Fibroblast of pulmonary artery (primary cell): ENCODE measurements at regions not wholly inside any gene's neighbourhood (a gene's known extent, or its start where the extent isn't known, plus 50 kb on each side); places are given as distances from the start of the nearest gene placed in this dataset.

ENCODE experiments used
- DNase-seq: peaks from one replicate; pipeline ENCODE4 v3.0.0-alpha.2; 2010; ENCODE audit warnings: low read depth
- H3K4me3 ChIP-seq: replicated peaks from 2 replicates; pipeline ENCODE4 v1.5.1; 2011; ENCODE audit warnings: low read depth, mild to moderate bottlenecking, control low read depth, low read length, moderate library complexity
- TF ChIP-seq, protein P1 (sequence below): IDR thresholded peaks from 2 replicates; pipeline ENCODE4 v1.5.1; 2011; ENCODE audit warnings: mild to moderate bottlenecking, control low read depth, low read length, inconsistent platforms; ENCODE audit errors: missing control alignments

DNA sequence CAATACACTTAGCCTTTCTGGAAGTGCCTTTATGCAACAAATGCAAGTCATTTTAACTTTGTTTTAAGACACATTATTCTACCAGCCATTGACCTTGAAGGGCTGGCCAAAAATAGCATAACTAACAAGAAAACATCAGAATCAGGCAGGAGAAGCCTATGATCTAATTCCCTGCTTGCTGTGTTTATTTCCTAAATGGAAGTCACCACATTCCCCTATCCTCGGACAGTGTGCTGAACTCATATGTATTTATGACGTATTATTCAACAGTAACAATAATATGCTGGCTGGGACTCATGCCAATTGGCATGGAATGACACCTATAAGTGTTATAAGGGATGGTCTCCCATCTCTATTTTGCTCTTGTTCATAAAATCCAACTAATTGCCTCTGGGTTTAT lies 140.7 kb downstream of the MAP3K7 start:
- H3K4me3 ChIP-seq, result no peak overlapping the region
- DNase-seq, result peak; percentile 9
- TF ChIP-seq, protein P1, sequence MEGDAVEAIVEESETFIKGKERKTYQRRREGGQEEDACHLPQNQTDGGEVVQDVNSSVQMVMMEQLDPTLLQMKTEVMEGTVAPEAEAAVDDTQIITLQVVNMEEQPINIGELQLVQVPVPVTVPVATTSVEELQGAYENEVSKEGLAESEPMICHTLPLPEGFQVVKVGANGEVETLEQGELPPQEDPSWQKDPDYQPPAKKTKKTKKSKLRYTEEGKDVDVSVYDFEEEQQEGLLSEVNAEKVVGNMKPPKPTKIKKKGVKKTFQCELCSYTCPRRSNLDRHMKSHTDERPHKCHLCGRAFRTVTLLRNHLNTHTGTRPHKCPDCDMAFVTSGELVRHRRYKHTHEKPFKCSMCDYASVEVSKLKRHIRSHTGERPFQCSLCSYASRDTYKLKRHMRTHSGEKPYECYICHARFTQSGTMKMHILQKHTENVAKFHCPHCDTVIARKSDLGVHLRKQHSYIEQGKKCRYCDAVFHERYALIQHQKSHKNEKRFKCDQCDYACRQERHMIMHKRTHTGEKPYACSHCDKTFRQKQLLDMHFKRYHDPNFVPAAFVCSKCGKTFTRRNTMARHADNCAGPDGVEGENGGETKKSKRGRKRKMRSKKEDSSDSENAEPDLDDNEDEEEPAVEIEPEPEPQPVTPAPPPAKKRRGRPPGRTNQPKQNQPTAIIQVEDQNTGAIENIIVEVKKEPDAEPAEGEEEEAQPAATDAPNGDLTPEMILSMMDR, result no peak

DNA sequence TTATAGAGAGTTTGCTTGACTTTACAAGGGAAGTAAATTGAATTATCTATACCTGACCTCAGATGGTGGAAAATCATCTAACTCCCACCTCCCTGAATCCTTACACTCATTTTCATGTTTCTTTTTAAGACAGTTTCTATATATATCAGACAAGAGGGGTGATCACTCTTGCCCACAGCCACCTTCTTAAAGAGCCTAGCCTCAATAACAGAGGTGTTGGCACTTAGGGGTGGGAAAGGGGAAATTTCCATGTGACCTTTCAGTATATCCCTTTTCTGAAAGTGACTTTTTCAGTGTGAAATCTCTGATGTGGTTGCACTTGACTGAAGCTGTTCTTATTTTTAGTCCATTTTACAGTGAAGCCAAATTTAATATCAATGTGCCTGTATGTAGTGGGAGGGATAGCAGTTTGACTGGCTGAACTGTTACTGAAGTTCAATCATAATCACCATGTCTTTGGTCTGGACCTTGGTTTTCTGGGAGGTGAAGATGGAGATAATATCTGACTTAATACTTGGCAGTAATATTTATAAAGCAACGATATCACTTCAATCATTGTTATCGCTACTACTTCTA lies 141.3 kb downstream of the MAP3K7 start:
- no peak for DNase-seq
- TF ChIP-seq, protein P1, result no peak
- H3K4me3 ChIP-seq, result no peak overlapping the region

DNA sequence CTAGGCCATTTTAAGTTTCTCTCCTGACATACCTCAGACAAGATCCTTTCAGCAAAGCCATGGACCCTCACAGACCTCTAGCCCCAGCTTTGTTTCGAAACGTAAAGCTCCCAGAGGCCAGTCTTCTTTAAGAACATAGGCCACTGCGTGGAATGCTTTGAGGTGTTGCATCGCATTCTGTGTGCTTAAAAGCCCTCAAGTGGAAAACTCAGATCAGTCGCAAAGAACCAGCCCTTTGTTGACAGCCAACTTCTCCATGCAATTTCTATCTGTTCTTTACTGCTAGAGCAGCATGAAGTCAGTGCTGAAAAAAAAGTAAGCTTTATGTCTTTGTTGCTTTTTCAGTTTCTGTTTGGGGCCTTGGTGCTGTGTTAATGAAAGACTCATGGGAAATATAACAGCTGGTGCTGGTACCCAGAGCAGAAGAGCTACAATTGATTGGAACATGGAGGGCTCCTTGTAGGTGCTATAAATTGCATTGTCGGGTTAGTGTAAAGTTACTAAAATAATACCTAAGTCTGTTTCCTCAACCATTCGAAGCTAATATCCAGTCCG lies 142.6 kb downstream of the MAP3K7 start:
- TF ChIP-seq, protein P1, result no peak
- H3K4me3 ChIP-seq, result no peak overlapping the region
- DNase-seq, result no peak

DNA sequence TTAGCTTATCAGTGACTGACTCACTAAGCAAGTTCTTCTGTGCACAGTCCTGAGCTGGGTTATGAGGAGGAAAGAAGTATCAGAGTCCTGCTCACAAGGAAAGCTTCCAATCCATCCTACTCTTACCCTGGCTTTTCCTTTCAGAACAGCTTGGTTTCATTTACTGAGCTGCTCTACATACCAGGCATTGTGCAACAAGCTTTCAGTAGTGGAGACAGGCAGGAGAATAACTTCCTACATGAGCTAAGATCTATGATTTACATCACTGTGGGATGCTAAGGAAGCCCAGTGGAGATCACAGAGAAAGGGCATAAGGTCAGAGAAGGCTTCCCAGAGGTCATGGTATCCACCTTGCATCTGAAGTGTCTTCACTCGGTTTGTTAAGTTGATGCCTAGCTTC lies 144.5 kb downstream of the MAP3K7 start:
- no peak overlapping the region for H3K4me3 ChIP-seq
- TF ChIP-seq, protein P1, result no peak
- peak; percentile 7 for DNase-seq

DNA sequence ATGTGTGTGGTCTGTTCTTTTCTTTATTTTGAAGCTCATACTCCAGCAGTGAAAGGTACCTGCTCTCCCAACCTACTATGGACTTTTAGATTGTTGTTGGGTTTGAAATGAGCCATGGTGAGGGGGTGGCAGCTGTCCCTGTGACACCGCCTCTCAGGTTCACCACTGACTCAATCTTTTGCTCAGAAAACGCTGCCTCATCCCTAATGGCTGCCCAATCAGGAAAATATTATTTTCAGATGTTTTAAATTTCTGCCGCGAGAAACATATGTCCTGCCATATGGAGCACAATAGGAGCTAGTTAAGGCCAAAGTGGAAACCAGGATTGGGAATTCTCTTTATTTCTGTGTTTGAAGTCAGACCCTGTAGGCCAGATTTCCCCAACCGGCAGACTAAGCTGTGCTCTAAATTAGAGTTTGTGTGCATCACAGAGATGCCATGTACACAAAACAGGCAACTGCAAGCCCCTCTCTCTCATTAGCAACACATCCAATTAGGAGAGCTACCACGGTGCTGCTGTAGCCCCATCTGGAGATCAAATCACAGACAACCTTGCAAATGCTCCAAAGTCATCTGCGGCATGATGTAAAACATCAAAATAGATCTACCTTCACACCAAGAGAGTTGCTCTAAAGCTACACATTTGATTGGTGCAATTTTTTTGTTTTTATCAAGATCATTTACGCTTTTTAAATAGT lies 144.1 kb upstream of the BACH2 start:
- TF ChIP-seq, protein P1, result no peak
- no peak overlapping the region for H3K4me3 ChIP-seq
- no peak for DNase-seq

DNA sequence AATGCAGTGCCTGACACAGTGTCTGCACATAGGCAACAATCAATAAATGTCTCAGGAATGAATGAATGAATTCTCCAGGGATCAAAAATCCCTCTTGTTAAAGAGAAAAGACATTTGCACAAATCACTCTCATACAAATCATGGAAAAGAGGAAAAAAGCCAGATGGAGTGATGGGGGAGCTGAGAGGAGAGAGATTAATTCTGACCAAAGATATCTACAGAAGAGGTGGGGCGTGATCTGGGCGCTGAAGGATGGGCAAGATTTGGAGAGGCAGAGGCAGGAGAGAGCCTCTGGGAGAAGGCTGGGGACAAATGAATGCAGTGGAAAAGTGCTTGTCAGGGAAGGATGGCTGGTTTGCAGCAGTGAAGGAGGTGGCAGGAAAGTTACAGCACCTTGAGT lies 142.9 kb upstream of the BACH2 start:
- DNase-seq, result no peak
- no peak overlapping the region for H3K4me3 ChIP-seq
- TF ChIP-seq, protein P1, result no peak
